ENCODE measurements at regions not wholly inside any gene's neighbourhood (a gene's known extent, or its start where the extent isn't known, plus 50 kb on each side); places are given as distances from the start of the nearest gene placed in this dataset.

GRCh38 chr2:13413989-13414388, 697.3 kb downstream of the TRIB2 start:
- TF ChIP-seq POLR2A (IDR thresholded peaks at IDR 0.05) (no peak), CTCF (IDR thresholded peaks at IDR 0.05) (no peak), EP300 (IDR thresholded peaks at IDR 0.05) (no peak)

Measured in tibial nerve (tissue), 4 donors.